ENCODE measurements at regions not wholly inside any gene's neighbourhood (a gene's known extent, or its start where the extent isn't known, plus 50 kb on each side); places are given as distances from the start of the nearest gene placed in this dataset.

- Histone ChIP-seq H3K79me2 (ENCODE audit: insufficient read depth, low read length) (no peaks in the 10 kb centered on the region), H3K9me3 (ENCODE audit: insufficient read depth, low read length, severe bottlenecking) (no peaks in the 10 kb centered on the region), H2AFZ (ENCODE audit: low read depth, low read length) (no peak overlapping the region)
These were observed 118.1 kb upstream of the ZNF521 start for GRCh38 chr18:25470062-25470461.

GRCh38 chr18:25469489-25469888, 117.5 kb upstream of the ZNF521 start:
- H3K9ac ChIP-seq (ENCODE audit: low read depth, low read length) = no peak overlapping the region
- no peak overlapping the region for H3K4me2 ChIP-seq (ENCODE audit: insufficient read depth, low read length)
- DNase-seq = no peak
- H3K9me3 ChIP-seq (ENCODE audit: insufficient read depth, low read length, severe bottlenecking) = no peaks in the 10 kb centered on the region
- no peaks in the 10 kb centered on the region for H3K79me2 ChIP-seq (ENCODE audit: insufficient read depth, low read length)
- H4K20me1 ChIP-seq (ENCODE audit: insufficient read depth, low read length) = no peaks in the 10 kb centered on the region
- H3K4me3 ChIP-seq (ENCODE audit: low read depth in 1 of 2, low read length in 2 of 2) = no peak overlapping the region
- H3K27me3 ChIP-seq (ENCODE audit: insufficient read depth, low read length, poor library complexity) = no peaks in the 10 kb centered on the region
- H3K27ac ChIP-seq (ENCODE audit: low read length) = no peak overlapping the region
- no peaks in the 10 kb centered on the region for H3K4me1 ChIP-seq (ENCODE audit: insufficient read depth, low read length)
- no peak for TF ChIP-seq CTCF (IDR thresholded peaks at IDR 0.05; ENCODE audit: borderline replicate concordance, extremely low read depth, low read length, poor library complexity, severe bottlenecking)
- no peak for TF ChIP-seq EZH2 (IDR thresholded peaks at IDR 0.05; ENCODE audit: borderline replicate concordance, low read depth, low read length, severe bottlenecking)
- H3K36me3 ChIP-seq (ENCODE audit: insufficient read depth, low read length) = no peaks in the 10 kb centered on the region
- H2AFZ ChIP-seq (ENCODE audit: low read depth, low read length) = no peak overlapping the region
- ATAC-seq (ENCODE audit: insufficient read depth, low read depth) = no peak

More at GRCh38 chr18:25470062-25470461, 118.1 kb upstream of the ZNF521 start:
- no peak for ATAC-seq (ENCODE audit: insufficient read depth, low read depth)
- Histone ChIP-seq H3K4me3 (ENCODE audit: low read depth in 1 of 2, low read length in 2 of 2) (no peak overlapping the region), H3K27me3 (ENCODE audit: insufficient read depth, low read length, poor library complexity) (no peaks in the 10 kb centered on the region), H3K27ac (ENCODE audit: low read length) (no peak overlapping the region), H3K4me2 (ENCODE audit: insufficient read depth, low read length) (no peak overlapping the region), H3K9ac (ENCODE audit: low read depth, low read length) (no peak overlapping the region), H4K20me1 (ENCODE audit: insufficient read depth, low read length) (no peaks in the 10 kb centered on the region), H3K4me1 (ENCODE audit: insufficient read depth, low read length) (no peaks in the 10 kb centered on the region), H3K36me3 (ENCODE audit: insufficient read depth, low read length) (no peaks in the 10 kb centered on the region)
- DNase-seq = no peak
- no peak for TF ChIP-seq EZH2 (IDR thresholded peaks at IDR 0.05; ENCODE audit: borderline replicate concordance, low read depth, low read length, severe bottlenecking)
- TF ChIP-seq CTCF (IDR thresholded peaks at IDR 0.05; ENCODE audit: borderline replicate concordance, extremely low read depth, low read length, poor library complexity, severe bottlenecking) = no peak

- H3K27ac ChIP-seq (ENCODE audit: low read length) = no peak overlapping the region
- H3K4me1 ChIP-seq (ENCODE audit: insufficient read depth, low read length) = no peaks in the 10 kb centered on the region
- no peak overlapping the region for H3K9ac ChIP-seq (ENCODE audit: low read depth, low read length)
- no peak overlapping the region for H3K4me3 ChIP-seq (ENCODE audit: low read depth in 1 of 2, low read length in 2 of 2)
- DNase-seq (no peak), ATAC-seq (ENCODE audit: insufficient read depth, low read depth) (no peak)
- no peaks in the 10 kb centered on the region for H4K20me1 ChIP-seq (ENCODE audit: insufficient read depth, low read length)
- TF ChIP-seq EZH2 (IDR thresholded peaks at IDR 0.05; ENCODE audit: borderline replicate concordance, low read depth, low read length, severe bottlenecking) = no peak
- no peak for TF ChIP-seq CTCF (IDR thresholded peaks at IDR 0.05; ENCODE audit: borderline replicate concordance, extremely low read depth, low read length, poor library complexity, severe bottlenecking)
- no peaks in the 10 kb centered on the region for H3K79me2 ChIP-seq (ENCODE audit: insufficient read depth, low read length)
- no peaks in the 10 kb centered on the region for H3K36me3 ChIP-seq (ENCODE audit: insufficient read depth, low read length)
- no peak overlapping the region for H2AFZ ChIP-seq (ENCODE audit: low read depth, low read length)
- H3K27me3 ChIP-seq (ENCODE audit: insufficient read depth, low read length, poor library complexity) = no peaks in the 10 kb centered on the region
- no peaks in the 10 kb centered on the region for H3K9me3 ChIP-seq (ENCODE audit: insufficient read depth, low read length, severe bottlenecking)
- H3K4me2 ChIP-seq (ENCODE audit: insufficient read depth, low read length) = no peak overlapping the region
These were observed 115.4 kb upstream of the ZNF521 start for GRCh38 chr18:25467226-25467987.
